Kidney (tissue), 13 donors: ENCODE measurements at regions not wholly inside any gene's neighbourhood (a gene's known extent, or its start where the extent isn't known, plus 50 kb on each side); places are given as distances from the start of the nearest gene placed in this dataset.
A peak's percentile ranks its signal among the peaks of the same experiment; 100 is the strongest.

Experiments used
- DNase-seq, 5 donors: peaks; one replicate each; pipeline ENCODE4 v3.0.0-alpha.2; 2013 to 2020
- FAIRE-seq: peaks from 2 replicates; lab custom pipeline; 2012; peaks lifted over from hg19 to GRCh38; lab: Jason Lieb, UNC
- H3K27ac ChIP-seq, 2 donors: one replicate each; pipeline ENCODE4 v1.7.0; 2013; ENCODE audit warnings: low read depth in 2 of 2, low read length in 2 of 2, inconsistent platforms in 1 of 2
- H3K27me3 ChIP-seq: one replicate; pipeline ENCODE4 v1.7.1; 2013; ENCODE audit warnings: low read length, inconsistent platforms; ENCODE audit not compliant: control insufficient read depth, insufficient read depth
- H3K36me3 ChIP-seq, 3 donors: one replicate each; pipeline versions ENCODE4 v1.7.0 to v1.7.1; 2013; ENCODE audit warnings: low read length in 3 of 3, control low read depth in 1 of 3, inconsistent platforms in 1 of 3; ENCODE audit not compliant: insufficient read depth in 3 of 3, control insufficient read depth in 2 of 3
- H3K4me1 ChIP-seq, 3 donors: one replicate each; pipeline versions ENCODE4 v1.7.0 to v1.7.1; 2013; ENCODE audit warnings: low read length in 3 of 3, inconsistent platforms in 1 of 3, low read depth in 1 of 3; ENCODE audit not compliant: control insufficient read depth in 2 of 3, insufficient read depth in 2 of 3
- H3K4me3 ChIP-seq, 3 donors: one replicate each; pipeline versions ENCODE4 v1.7.0 to v1.8.1; 2013; ENCODE audit warnings: low read length in 3 of 3, control low read depth in 1 of 3, inconsistent platforms in 1 of 3
- H3K9ac ChIP-seq, 3 donors: one replicate each; pipeline versions ENCODE4 v1.7.0 to v1.7.1; 2013; ENCODE audit warnings: low read length in 3 of 3, control low read depth in 1 of 3, inconsistent platforms in 1 of 3
- H3K9me3 ChIP-seq, 3 donors: one replicate each; pipeline versions ENCODE4 v1.7.0 to v1.7.1; 2013; ENCODE audit warnings: low read length in 3 of 3, control low read depth in 1 of 3, inconsistent platforms in 1 of 3; ENCODE audit not compliant: control insufficient read depth in 2 of 3, insufficient read depth in 1 of 3
- intact Hi-C: fragments of 100-400 bp; cut with DNase I; formaldehyde crosslinking; loops from one replicate; pipeline ENCODE4 v1.11.1; 2022
- TF ChIP-seq, protein P1 (sequence below): IDR thresholded peaks from 3 replicates; pipeline ENCODE4 v1.5.1; 2012; ENCODE audit warnings: mild to moderate bottlenecking, moderate library complexity, borderline replicate concordance; ENCODE audit not compliant: insufficient read depth; ENCODE audit errors: extremely low read depth
- donor health status: control.
- donor health status: control.
- donor health status: control.
- donor health status: control.
- donor health status: control.
- donor health status: DM: yes; HTN: yes; CAD: no.
- donor health status: Normal renal cell carcinoma (clear cell type).

DNA sequence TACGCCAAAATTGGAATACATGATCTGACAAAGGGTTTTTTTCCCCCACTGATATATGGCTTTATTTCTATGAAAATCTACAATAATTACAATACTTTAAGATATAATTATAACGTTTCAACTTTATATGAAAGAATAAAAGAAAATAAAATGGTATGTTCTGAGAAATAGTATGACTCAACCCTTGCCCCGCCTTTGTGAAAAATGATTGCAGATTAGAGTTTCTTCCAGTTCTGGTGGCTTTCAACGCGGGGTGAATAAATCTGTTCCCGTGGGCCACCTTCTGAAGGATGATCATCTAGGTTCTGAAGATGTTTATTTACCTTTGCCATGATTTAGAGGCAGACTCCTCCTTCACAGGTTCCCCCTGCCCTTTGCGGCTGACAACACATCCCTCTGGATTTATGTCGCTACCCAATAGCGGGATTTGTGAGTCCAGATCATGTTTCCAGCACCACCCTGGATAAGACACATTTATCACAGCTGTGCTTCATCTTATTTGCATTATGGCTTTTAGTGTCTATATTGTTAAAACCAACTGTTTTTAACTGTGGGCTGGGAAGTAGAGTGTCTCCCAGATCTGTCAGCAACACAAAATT, 607.0 kb upstream of the KIRREL3 start:
- intact Hi-C loops = no loop called here
- no peak overlapping the region for H3K27ac ChIP-seq
- peaks cover 0 to 1% (median 0%) of the 10 kb centered on the region in 3 donors for H3K9me3 ChIP-seq
- H3K36me3 ChIP-seq = no peaks in the 10 kb centered on the region
- no peak overlapping the region for H3K9ac ChIP-seq
- H3K27me3 ChIP-seq = no peaks in the 10 kb centered on the region
- no peak overlapping the region for H3K4me3 ChIP-seq
- H3K4me1 ChIP-seq = no peaks in the 10 kb centered on the region
- DNase-seq (peak in 4 of 5 donors; percentile 53 to 74 (median 64)), FAIRE-seq (no peak)
- TF ChIP-seq, protein P1, sequence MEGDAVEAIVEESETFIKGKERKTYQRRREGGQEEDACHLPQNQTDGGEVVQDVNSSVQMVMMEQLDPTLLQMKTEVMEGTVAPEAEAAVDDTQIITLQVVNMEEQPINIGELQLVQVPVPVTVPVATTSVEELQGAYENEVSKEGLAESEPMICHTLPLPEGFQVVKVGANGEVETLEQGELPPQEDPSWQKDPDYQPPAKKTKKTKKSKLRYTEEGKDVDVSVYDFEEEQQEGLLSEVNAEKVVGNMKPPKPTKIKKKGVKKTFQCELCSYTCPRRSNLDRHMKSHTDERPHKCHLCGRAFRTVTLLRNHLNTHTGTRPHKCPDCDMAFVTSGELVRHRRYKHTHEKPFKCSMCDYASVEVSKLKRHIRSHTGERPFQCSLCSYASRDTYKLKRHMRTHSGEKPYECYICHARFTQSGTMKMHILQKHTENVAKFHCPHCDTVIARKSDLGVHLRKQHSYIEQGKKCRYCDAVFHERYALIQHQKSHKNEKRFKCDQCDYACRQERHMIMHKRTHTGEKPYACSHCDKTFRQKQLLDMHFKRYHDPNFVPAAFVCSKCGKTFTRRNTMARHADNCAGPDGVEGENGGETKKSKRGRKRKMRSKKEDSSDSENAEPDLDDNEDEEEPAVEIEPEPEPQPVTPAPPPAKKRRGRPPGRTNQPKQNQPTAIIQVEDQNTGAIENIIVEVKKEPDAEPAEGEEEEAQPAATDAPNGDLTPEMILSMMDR = no peak

- Histone ChIP-seq H3K27ac (no peak overlapping the region), H3K4me1 (no peaks in the 10 kb centered on the region), H3K9ac (no peak overlapping the region), H3K36me3 (no peaks in the 10 kb centered on the region), H3K9me3 (peaks cover 0 to 1% (median 0%) of the 10 kb centered on the region in 3 donors), H3K27me3 (no peaks in the 10 kb centered on the region), H3K4me3 (no peak overlapping the region)
- FAIRE-seq = no peak
- TF ChIP-seq, protein P1 = no peak
- no peak for DNase-seq
- intact Hi-C loops = no loop called here
These were observed 601.0 kb upstream of the KIRREL3 start for GRCh38 chr11:127601578-127601977.

- FAIRE-seq (no peak), DNase-seq (no peak)
- no peak overlapping the region for H3K9ac ChIP-seq
- H3K4me3 ChIP-seq = no peak overlapping the region
- peaks cover 0 to 1% (median 0%) of the 10 kb centered on the region in 3 donors for H3K9me3 ChIP-seq
- no peaks in the 10 kb centered on the region for H3K36me3 ChIP-seq
- no peaks in the 10 kb centered on the region for H3K4me1 ChIP-seq
- H3K27me3 ChIP-seq = no peaks in the 10 kb centered on the region
- no peak overlapping the region for H3K27ac ChIP-seq
- intact Hi-C loops = no loop called here
- TF ChIP-seq, protein P1 = no peak
These were observed 600.1 kb upstream of the KIRREL3 start for GRCh38 chr11:127600674-127601073.

DNA sequence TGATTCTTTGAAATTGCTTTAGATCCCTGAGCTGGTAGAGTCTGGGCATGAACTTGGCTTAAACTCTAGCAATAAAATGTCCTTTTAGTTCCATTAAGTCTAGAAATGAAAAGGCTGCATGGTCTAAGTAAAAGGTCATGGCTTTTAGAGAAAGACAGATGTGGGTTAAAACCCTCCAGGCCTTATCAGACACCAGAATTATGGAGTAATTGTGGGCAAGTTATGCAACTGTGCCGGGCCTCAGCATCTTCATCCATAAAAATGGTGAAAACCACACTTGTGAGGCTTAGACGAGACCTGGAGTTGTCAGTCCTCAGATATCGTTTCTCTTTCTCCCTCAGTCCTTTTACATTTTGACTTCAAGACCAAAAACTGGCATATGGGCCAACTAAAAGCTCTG, 597.9 kb upstream of the KIRREL3 start:
- Histone ChIP-seq H3K9ac (no peak overlapping the region), H3K27me3 (no peaks in the 10 kb centered on the region), H3K36me3 (no peaks in the 10 kb centered on the region), H3K4me3 (no peak overlapping the region), H3K9me3 (no peaks in the 10 kb centered on the region), H3K4me1 (no peaks in the 10 kb centered on the region), H3K27ac (no peak overlapping the region)
- no peak for FAIRE-seq
- no peak for DNase-seq
- intact Hi-C loops = no loop called here
- TF ChIP-seq, protein P1 = no peak
